Heart right ventricle (tissue), 16 donors: ENCODE measurements at regions not wholly inside any gene's neighbourhood (a gene's known extent, or its start where the extent isn't known, plus 50 kb on each side); places are given as distances from the start of the nearest gene placed in this dataset.

Source experiments
- ATAC-seq, 8 donors: fragments of 200-7000 bp; cut with Tn5 transposase; one replicate each; pipeline ENCODE4 v1.9.1; 2020; ENCODE audit warnings: mild to moderate bottlenecking in 8 of 8, moderate library complexity in 8 of 8, moderate number of reproducible peaks in 1 of 8
- DNase-seq, 2 donors: peaks; one replicate each; pipeline ENCODE4 v3.0.0-alpha.2; 2020
- H3K27ac ChIP-seq, 10 donors: fragments of 200-600 bp; sonication (generic) in 2 of 10; one replicate each; pipeline versions ENCODE4 v1.5.0 to v1.8.0; 2020 to 2022; ENCODE audit warnings: mild to moderate bottlenecking in 3 of 10
- H3K27me3 ChIP-seq, 7 donors: fragments of 200-600 bp; one replicate each; pipeline ENCODE4 v1.8.0; 2021 to 2022; ENCODE audit warnings: mild to moderate bottlenecking in 2 of 7
- H3K36me3 ChIP-seq, 9 donors: fragments of 200-600 bp; sonication (generic) in 1 of 9; one replicate each; pipeline versions ENCODE4 v1.5.0 to v1.8.0; 2020 to 2022; ENCODE audit warnings: mild to moderate bottlenecking in 2 of 9
- H3K4me1 ChIP-seq, 9 donors: fragments of 200-600 bp; sonication (generic) in 1 of 9; one replicate each; pipeline versions ENCODE4 v1.5.0 to v1.8.0; 2020 to 2022; ENCODE audit warnings: mild to moderate bottlenecking in 4 of 9
- H3K4me3 ChIP-seq, 10 donors: fragments of 200-600 bp; sonication (generic) in 2 of 10; one replicate each; pipeline versions ENCODE4 v1.5.0 to v1.8.0; 2020 to 2022; ENCODE audit warnings: mild to moderate bottlenecking in 7 of 10, moderate library complexity in 2 of 10
- H3K9me3 ChIP-seq, 11 donors: fragments of 200-600 bp in 10 of 11; sonication (generic) in 2 of 11; one replicate each; pipeline versions ENCODE4 v1.5.0 to v1.8.0; 2013 to 2022; ENCODE audit warnings: mild to moderate bottlenecking in 2 of 11, control low read depth in 1 of 11, moderate library complexity in 1 of 11
- WGBS, 2 donors: extraction: QIAGEN DNeasy Blood & Tissue Kit; methylation state at CpG; one replicate each; pipeline ENCODE4 v1.1.7; 2013; ENCODE audit warnings: inconsistent platforms in 1 of 2; 5-methylcytosine and 5-hydroxymethylcytosine counted together
- intact Hi-C, 10 donors: fragments of 100-400 bp; cut with DNase I; formaldehyde crosslinking; loops; one replicate each; pipeline versions ENCODE4 v1.11.1 to v1.14.2; 2022
- TF ChIP-seq, protein P1 (sequence below), 9 donors: fragments of 200-600 bp; sonication (generic) in 2 of 9; IDR thresholded peaks; one replicate each; pipeline versions ENCODE4 v1.5.0 to v1.8.0; 2021 to 2022; ENCODE audit warnings: antibody characterized with exemption in 9 of 9, mild to moderate bottlenecking in 5 of 9, moderate library complexity in 1 of 9
- donor health status: Arrhythmogenic right ventricular cardiomyopathy.
- donor health status: ischemic (EF 13 %, LVEDD 7.1; RV severe dilation, severe dysfunction).
- donor health status: healthy with polysubstance abuse.
- donor health status: DM: no; HTN: yes; CAD: no.
- donor health status: DM: no; HTN: no; CAD: no.
- donor health status: ischemic (EF 25% LVEDD 6.9; RV normal size, moderate dysfunction).
- donor health status: ischemic (EF 25% LVEDD 5.7; RV mildly dilated, moderate dysfunction).
- donor health status: healthy.
- donor health status: DM: yes; HTN: yes; CAD: no.
- donor health status: Ischemic cardiomyopathy.
- donor health status: ischemic (EF 35%, LVEDD 5.7; RV mildly dilated, moderate dysfunction).
- donor health status: nonischemic (EF 11% LVEDD 7.7; RV severe dilation, severe dysfunction).
- donor health status: DM: yes; HTN: yes; CAD: no.
- donor health status: PGD.
- donor health status: ischemic (EF 29% LVEDD 5.4; RV normal size, mild dysfunction).
- donor health status: nonischemic (EF 23%, LVEDD 6.1; RV moderate dilation, normal function).

DNA sequence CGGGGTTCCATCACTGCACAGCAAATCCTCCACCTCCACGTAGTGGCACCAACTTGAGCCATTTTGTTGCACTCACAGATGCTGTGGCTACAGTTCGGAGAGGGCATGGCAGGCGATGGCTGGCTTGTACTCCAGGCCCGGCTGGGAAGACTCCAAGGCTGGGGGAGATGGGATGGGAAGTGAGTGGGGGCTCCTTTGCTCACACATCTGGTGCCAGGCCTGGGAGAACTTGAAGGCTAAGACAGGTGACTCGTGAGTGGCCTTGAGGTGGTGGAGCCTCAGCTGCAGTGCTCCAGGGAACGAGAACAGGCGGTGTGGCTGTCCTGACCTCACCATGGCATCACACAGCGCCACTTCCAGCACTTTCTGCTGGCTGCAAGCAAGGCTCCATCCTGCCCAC is 87.9 kb downstream of the PLXNA1 start:
- Histone ChIP-seq H3K36me3 (no peaks in the 10 kb centered on the region), H3K9me3 (peaks cover 0 to 7% (median 0%) of the 10 kb centered on the region in 11 donors), H3K27me3 (peaks cover 0 to 42% (median 7%) of the 10 kb centered on the region in 7 donors), H3K4me1 (peaks cover 0 to 8% (median 0%) of the 10 kb centered on the region in 9 donors), H3K27ac (no peak overlapping the region), H3K4me3 (no peak overlapping the region)
- TF ChIP-seq, protein P1, sequence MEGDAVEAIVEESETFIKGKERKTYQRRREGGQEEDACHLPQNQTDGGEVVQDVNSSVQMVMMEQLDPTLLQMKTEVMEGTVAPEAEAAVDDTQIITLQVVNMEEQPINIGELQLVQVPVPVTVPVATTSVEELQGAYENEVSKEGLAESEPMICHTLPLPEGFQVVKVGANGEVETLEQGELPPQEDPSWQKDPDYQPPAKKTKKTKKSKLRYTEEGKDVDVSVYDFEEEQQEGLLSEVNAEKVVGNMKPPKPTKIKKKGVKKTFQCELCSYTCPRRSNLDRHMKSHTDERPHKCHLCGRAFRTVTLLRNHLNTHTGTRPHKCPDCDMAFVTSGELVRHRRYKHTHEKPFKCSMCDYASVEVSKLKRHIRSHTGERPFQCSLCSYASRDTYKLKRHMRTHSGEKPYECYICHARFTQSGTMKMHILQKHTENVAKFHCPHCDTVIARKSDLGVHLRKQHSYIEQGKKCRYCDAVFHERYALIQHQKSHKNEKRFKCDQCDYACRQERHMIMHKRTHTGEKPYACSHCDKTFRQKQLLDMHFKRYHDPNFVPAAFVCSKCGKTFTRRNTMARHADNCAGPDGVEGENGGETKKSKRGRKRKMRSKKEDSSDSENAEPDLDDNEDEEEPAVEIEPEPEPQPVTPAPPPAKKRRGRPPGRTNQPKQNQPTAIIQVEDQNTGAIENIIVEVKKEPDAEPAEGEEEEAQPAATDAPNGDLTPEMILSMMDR (IDR thresholded peaks at IDR 0.05), result no peak
- ATAC-seq, result no peak
- DNase-seq, result no peak
- 80 to 88% methylated on average over 9 of the region's 9 CpGs for WGBS, 2 donors
- intact Hi-C loops, result no loop called here

DNA sequence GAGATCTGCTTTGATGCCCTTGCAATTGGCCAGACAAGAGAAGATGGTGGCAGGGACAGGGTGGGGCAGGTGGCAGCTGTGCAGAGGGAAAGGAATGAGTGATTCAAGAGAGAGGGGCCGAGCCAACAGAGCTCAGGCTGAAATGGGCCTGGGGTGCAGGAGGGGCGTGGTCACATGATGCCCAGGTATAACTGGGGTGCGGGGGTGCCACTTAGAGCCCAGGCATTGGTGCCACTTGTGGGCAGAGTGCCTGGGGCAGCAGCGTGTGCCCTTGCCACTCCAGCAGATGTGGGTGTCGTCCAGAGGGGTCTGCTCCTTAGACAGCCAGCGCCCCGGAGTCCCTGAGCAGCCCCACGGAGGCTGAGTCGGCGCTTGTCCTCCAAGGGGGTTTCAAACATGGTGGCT is 88.7 kb downstream of the PLXNA1 start:
- H3K9me3 ChIP-seq, result peaks cover 0 to 7% (median 0%) of the 10 kb centered on the region in 11 donors
- peaks cover 0 to 40% (median 7%) of the 10 kb centered on the region in 7 donors for H3K27me3 ChIP-seq
- peaks cover 0 to 8% (median 0%) of the 10 kb centered on the region in 9 donors for H3K4me1 ChIP-seq
- WGBS, 2 donors, result 88 to 89% methylated on average over 10 of the region's 10 CpGs
- TF ChIP-seq, protein P1 (IDR thresholded peaks at IDR 0.05), result no peak
- ATAC-seq (no peak), DNase-seq (no peak)
- no peak overlapping the region for H3K27ac ChIP-seq
- intact Hi-C loops, result no loop called here
- H3K36me3 ChIP-seq, result no peaks in the 10 kb centered on the region
- H3K4me3 ChIP-seq, result no peak overlapping the region

DNA sequence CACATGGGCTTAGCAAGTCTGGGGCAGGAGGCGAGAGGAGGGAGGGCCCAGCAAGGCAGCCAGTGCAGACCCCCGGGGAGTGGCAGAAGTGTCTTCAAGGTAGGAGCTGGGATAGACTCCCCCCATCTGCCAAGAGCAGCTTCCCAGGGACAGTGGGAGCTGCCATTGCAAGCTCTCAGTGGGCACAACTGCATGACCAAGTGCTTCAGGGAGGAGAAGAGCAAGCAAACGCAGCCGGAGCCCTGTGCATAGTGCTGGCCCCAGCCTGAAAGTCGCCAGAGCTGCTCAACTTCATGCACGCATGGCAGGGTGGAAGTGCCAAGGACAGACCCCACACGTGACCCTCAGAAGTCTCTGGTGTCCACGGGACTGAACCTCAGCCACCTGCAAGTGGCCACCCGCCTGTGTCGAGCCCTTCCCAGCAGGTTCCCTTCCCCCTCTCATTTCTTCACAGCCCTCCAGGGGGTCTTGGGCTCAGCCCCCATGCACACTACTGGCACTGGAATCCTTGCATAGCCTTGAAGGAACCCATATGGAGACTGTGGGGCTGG is 89.4 kb downstream of the PLXNA1 start:
- Histone ChIP-seq H3K27ac (no peak overlapping the region), H3K36me3 (no peaks in the 10 kb centered on the region), H3K27me3 (peaks cover 0 to 37% (median 7%) of the 10 kb centered on the region in 7 donors), H3K4me3 (no peak overlapping the region), H3K9me3 (peaks cover 0 to 7% (median 0%) of the 10 kb centered on the region in 11 donors), H3K4me1 (peaks cover 0 to 8% (median 0%) of the 10 kb centered on the region in 9 donors)
- DNase-seq, result no peak
- TF ChIP-seq, protein P1 (IDR thresholded peaks at IDR 0.05), result no peak
- intact Hi-C loops, result no loop called here
- no peak for ATAC-seq
- 75 to 80% methylated on average over 10 of the region's 10 CpGs for WGBS, 2 donors

DNA sequence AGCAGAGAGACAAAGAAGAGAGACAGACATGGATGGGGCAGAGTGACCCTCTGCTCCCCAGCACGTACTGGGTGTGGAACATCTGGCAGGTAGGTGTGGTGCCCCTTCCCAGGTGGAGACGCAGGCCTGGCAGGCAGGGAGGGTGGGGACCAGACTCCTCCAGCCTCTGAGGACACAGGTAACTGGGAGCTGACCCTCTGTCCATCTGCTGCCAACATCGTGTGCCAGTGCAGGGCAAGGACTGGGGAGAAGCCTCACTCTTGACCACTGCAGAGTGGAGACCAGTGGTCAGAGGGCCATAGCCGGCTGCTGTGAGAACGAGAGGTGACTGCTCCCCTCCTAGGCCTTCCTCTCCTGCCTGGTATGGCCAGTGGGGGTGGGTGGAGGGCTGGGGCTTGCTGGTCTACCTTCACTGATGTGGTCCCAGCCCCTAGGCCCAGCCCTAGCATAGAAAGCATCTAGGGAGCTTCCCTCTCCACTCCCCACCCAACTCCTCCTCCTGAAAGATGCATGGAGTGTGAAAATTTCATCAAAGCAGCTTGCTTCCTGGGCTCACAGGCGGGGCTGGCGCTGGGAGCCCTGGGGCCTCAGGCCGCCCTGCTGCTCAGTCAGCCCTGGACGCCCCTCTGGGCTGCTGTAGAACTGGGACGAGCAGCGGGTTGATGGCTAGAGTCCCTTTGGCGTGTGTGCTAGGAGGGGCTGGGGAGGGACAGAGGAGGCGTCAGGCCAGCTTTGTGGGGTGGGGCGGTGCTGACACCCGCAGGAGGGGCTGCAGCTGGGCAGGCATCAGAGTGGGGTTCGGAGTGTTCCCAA is 90.3 kb downstream of the PLXNA1 start:
- no peak overlapping the region for H3K4me3 ChIP-seq
- 67 to 71% methylated on average over 16 of the region's 16 CpGs for WGBS, 2 donors
- H3K27me3 ChIP-seq, result peaks cover 0 to 37% (median 7%) of the 10 kb centered on the region in 7 donors
- H3K27ac ChIP-seq, result no peak overlapping the region
- ATAC-seq, result peak in 1 of 8 donors; percentile 52
- peaks cover 0 to 7% (median 0%) of the 10 kb centered on the region in 11 donors for H3K9me3 ChIP-seq
- H3K36me3 ChIP-seq, result no peaks in the 10 kb centered on the region
- TF ChIP-seq, protein P1 (IDR thresholded peaks at IDR 0.05), result no peak
- intact Hi-C loops, result no loop called here
- no peak for DNase-seq
- peaks cover 0 to 8% (median 0%) of the 10 kb centered on the region in 9 donors for H3K4me1 ChIP-seq
